Lung (tissue), 11 donors: ENCODE measurements at regions not wholly inside any gene's neighbourhood (a gene's known extent, or its start where the extent isn't known, plus 50 kb on each side); places are given as distances from the start of the nearest gene placed in this dataset.
A peak's percentile ranks its signal among the peaks of the same experiment; 100 is the strongest.

Experiments used
- ATAC-seq: fragments of 200-7000 bp; cut with Tn5 transposase; one replicate; pipeline ENCODE4 v1.9.1; 2020; ENCODE audit warnings: moderate number of reproducible peaks; ENCODE audit not compliant: insufficient read depth, low FRiP score
- DNase-seq, 3 donors: peaks; one replicate each; pipeline ENCODE4 v3.0.0-alpha.2; 2013 to 2017
- H3K27ac ChIP-seq, 2 donors: one replicate each; pipeline ENCODE4 v1.5.1; 2013; ENCODE audit warnings: mild to moderate bottlenecking in 2 of 2, moderate library complexity in 2 of 2, control low read depth in 1 of 2, inconsistent platforms in 1 of 2, low read depth in 1 of 2, low read length in 1 of 2
- H3K27me3 ChIP-seq, 3 donors: one replicate each; pipeline ENCODE4 v1.5.1; 2013; ENCODE audit warnings: low read length in 2 of 3; ENCODE audit not compliant: control insufficient read depth in 3 of 3, insufficient read depth in 3 of 3
- H3K36me3 ChIP-seq, 4 donors: one replicate each; pipeline ENCODE4 v1.5.1; 2013; ENCODE audit warnings: low read length in 4 of 4, mild to moderate bottlenecking in 1 of 4, moderate library complexity in 1 of 4; ENCODE audit not compliant: control insufficient read depth in 4 of 4, insufficient read depth in 4 of 4
- H3K4me1 ChIP-seq, 5 donors: one replicate each; pipeline ENCODE4 v1.5.1; 2013; ENCODE audit warnings: low read length in 5 of 5, mild to moderate bottlenecking in 2 of 5, moderate library complexity in 1 of 5; ENCODE audit not compliant: control insufficient read depth in 5 of 5, insufficient read depth in 5 of 5
- H3K4me3 ChIP-seq: one replicate; pipeline ENCODE4 v1.5.1; 2013; ENCODE audit warnings: mild to moderate bottlenecking, control low read depth, moderate library complexity
- H3K9ac ChIP-seq, 2 donors: one replicate each; pipeline ENCODE4 v1.5.1; 2013; ENCODE audit warnings: low read length in 2 of 2, control low read depth in 1 of 2; ENCODE audit not compliant: insufficient read depth in 1 of 2
- H3K9me3 ChIP-seq, 4 donors: one replicate each; pipeline ENCODE4 v1.5.1; 2013; ENCODE audit warnings: low read length in 3 of 4, mild to moderate bottlenecking in 1 of 4, moderate library complexity in 1 of 4; ENCODE audit not compliant: control insufficient read depth in 4 of 4, insufficient read depth in 3 of 4
- CTCF ChIP-seq: IDR thresholded peaks from 2 replicates; pipeline ENCODE4 v1.5.1; 2012; ENCODE audit warnings: mild to moderate bottlenecking; ENCODE audit errors: control extremely low read depth, extremely low read depth
- WGBS, 2 donors: extraction: QIAGEN DNeasy Blood & Tissue Kit; methylation state at CpG; one replicate each; pipeline ENCODE4 v1.1.7; 2013; 5-methylcytosine and 5-hydroxymethylcytosine counted together
- donor health status: control.
- donor health status: control.
- donor health status: Bipolar disorder and iron deficiency.
- donor health status: healthy.
- donor health status: DM: yes; HTN: yes; CAD: no.

- ATAC-seq, result no peak
These were observed 148.8 kb upstream of the SRD5A2 start for GRCh38 chr2:31729442-31730092.

GRCh38 chr2:31729065-31729439, 148.3 kb upstream of the SRD5A2 start:
- no peak for DNase-seq
- Histone ChIP-seq H3K9me3 (no peaks in the 10 kb centered on the region), H3K9ac (no peak overlapping the region), H3K4me3 (no peak overlapping the region), H3K27me3 (no peaks in the 10 kb centered on the region), H3K4me1 (no peaks in the 10 kb centered on the region), H3K27ac (no peak overlapping the region), H3K36me3 (no peaks in the 10 kb centered on the region)
- 73 to 79% methylated on average over 2 of the region's 2 CpGs for WGBS, 2 donors
- ATAC-seq, result no peak
- TF ChIP-seq CTCF, result no peak

More at GRCh38 chr2:31729442-31730092, 148.8 kb upstream of the SRD5A2 start:
- no peaks in the 10 kb centered on the region for H3K27me3 ChIP-seq
- no peaks in the 10 kb centered on the region for H3K36me3 ChIP-seq
- H3K9me3 ChIP-seq, result no peaks in the 10 kb centered on the region
- H3K4me1 ChIP-seq, result no peaks in the 10 kb centered on the region
- H3K4me3 ChIP-seq, result no peak overlapping the region
- H3K9ac ChIP-seq, result no peak overlapping the region
- 69 to 76% methylated on average over 5 of the region's 5 CpGs for WGBS, 2 donors
- no peak for TF ChIP-seq CTCF
- no peak overlapping the region for H3K27ac ChIP-seq
- DNase-seq, result peak in 1 of 3 donors; percentile 1

- Histone ChIP-seq H3K4me1 (no peaks in the 10 kb centered on the region), H3K36me3 (no peaks in the 10 kb centered on the region), H3K9me3 (no peaks in the 10 kb centered on the region), H3K27ac (no peak overlapping the region), H3K9ac (no peak overlapping the region), H3K4me3 (no peak overlapping the region), H3K27me3 (no peaks in the 10 kb centered on the region)
- 85 to 94% methylated on average over 2 of the region's 2 CpGs for WGBS, 2 donors
- no peak for DNase-seq
- TF ChIP-seq CTCF, result no peak
- no peak for ATAC-seq
These were observed 147.8 kb upstream of the SRD5A2 start for GRCh38 chr2:31728406-31729064.
